HG02840 (cell line): ENCODE measurements at regions not wholly inside any gene's neighbourhood (a gene's known extent, or its start where the extent isn't known, plus 50 kb on each side); places are given as distances from the start of the nearest gene placed in this dataset.
A peak's percentile ranks its signal among the peaks of the same experiment; 100 is the strongest.
"Not testable (repeated sequence)": the region's sequence is repeated elsewhere in the genome, so short reads cannot be mapped to it uniquely, and the experiment has no call there.

Source experiments
- ATAC-seq: cut with Tn5 transposase; IDR thresholded peaks from one replicate; pipeline ENCODE4 v1.9.1; 2021; ENCODE audit warnings: mild to moderate bottlenecking, moderate library complexity, moderate number of reproducible peaks; ENCODE audit not compliant: unreplicated experiment, low FRiP score

DNA sequence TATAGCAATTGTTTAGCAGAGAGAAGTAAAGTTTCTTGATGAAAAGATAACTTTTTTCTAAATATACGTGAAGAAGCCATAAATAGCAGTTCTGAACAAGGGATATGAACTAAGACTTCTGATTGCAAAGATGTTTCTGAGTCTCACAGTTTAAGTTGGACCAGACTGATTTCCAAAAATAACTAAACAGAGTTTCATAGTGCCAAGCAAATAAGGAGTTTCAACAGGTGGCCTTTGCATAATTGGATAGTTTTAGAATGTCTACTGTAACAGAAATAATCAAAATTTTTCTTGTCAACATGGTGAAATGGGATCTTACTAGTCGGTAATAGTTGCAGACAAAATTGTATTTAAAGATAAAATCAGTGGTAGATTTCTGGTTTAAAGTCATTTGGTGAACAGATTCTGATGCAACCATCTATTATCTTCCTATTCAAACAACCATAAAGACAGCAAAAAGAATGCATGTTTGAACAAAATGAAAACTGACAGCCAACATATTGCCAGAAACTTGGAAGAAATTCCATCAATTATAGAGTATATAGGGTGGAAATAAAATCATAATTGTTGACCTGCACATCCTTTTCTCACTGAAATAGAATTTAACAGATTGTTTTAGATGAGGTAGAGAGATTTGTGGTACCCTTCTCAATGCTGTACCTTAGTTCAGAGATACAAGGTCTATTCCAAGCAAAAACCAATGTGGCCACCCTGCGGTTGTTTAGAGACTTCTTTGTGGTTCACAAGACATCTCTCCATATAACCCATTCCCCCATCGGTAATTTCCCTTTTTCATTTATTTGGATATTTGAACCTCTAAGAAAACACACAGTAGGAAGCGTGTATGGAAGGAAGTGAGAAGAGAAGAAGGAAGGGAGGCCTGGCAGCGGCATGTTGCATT, 275.3 kb downstream of the COG6 start:
- no peak for ATAC-seq

DNA sequence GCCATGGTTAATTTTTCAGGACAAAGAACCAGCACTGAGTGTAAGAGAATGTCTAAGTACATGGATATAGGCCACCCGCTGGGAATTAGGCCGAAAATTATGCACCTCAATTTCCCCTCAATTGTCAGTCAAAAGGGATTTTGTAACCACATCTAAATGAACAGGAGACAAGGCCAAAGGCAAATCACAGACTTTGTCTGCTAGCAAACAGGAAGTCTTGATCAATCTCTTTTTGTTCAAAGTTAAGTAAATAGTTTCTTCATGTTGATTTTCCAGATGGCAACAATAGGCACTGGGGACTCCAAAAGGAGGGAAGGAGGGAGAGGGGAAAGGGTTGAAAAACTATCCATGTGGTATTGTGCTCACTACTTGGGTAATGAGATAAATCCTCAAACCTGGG, 276.0 kb downstream of the COG6 start:
- ATAC-seq: no peak

DNA sequence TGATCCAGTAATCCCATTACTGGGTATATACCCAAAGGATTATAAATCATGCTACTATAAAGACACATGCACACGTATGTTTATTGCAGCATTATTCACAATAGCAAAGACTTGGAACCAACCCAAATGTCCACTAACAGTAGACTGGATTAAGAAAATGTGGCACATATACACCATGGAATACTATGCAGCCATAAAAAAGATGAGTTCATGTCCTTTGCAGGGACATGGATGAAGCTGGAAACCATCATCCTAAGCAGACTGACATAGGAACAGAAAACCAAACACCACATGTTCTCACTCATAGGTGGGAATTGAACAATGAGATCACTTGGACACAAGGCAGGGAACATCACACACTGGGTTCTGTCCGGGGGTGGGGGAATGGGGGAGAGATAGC, 277.1 kb downstream of the COG6 start:
- not testable (repeated sequence) for ATAC-seq

DNA sequence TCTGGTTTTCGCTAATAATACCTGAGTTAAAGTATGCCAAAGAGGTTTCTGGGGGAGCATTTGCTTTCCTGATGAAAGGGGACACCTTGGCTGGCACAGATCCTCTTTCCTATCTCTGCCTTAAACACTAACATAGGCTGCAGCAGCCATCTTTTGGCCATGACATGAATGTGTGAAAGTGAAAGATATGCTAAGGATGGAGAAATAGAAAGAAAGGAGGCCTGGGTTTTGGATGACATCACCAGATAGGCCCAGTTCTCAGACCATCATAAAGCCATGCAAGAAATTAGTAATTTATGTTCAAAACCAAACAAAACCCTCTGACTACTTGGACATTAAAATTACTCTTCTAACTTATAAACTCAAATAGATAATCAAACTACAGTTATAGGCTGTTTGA, 279.7 kb downstream of the COG6 start:
- ATAC-seq: no peak

DNA sequence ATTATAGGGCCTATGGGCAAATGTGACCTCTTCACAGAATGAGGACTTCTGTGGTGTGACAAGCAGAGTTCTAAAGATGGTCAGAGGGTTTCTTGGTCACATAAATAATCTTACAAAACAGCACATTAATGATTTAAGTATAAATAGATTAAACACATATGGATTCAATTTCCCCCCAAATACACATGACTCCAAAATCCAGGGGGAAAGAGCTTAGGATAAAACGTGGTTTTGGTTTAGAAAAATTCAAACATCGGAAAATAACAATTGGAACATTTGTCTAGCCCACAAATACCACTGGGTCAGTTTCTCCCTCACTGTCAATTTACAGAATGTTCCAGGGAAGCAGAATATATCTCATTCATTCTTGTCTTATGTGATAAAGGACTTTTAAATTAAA, 283.1 kb downstream of the COG6 start:
- ATAC-seq: no peak

DNA sequence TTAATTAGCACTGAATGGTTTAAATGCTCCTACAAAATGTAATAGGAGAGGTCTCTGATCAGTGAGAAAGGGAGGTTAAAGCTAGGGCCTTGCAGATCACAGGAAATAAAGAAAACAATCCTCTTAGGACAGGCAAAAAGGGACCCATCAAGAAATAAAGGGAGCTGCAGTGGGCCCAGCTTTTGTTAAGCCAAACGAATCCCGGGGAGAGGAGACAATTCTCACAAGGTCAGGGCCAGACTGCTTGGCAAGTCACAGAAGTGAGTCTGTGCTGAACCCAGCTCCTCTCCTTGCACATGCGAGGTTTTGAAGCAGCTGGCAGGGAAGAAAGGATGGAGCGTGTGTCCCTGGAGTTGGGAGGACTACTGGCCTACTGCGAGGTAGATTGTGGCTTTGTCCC, 285.8 kb downstream of the COG6 start:
- ATAC-seq: no peak

DNA sequence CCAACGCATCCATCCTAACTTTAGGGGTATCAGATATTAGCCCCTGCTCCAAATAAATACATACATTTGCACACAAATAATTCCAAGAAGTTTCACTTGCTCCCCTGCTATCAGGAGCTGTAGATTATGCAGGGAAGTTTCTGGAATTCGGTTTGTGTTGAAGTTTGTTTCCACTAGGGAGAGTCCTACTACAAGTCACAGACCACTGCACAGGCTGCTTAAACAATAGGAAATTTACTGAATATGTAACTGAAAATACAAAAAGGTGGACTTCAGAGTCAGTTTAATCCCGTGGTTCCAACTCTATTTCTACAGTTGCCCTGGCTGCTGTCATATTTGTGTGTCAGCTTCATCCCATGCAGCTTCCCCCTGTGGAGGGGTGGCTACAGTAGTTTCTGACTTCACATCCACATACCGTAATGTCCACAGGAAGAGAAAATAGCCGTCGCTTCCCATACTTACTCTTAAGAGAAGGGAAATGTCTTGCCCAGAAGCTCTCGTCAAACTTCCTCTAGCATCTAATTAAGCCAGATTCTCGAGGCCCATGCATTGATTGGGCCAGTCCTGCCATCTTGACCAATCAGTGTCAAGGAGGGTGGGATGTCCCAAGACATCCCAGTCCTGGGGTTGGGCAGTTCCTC, 286.6 kb downstream of the COG6 start:
- no peak for ATAC-seq

DNA sequence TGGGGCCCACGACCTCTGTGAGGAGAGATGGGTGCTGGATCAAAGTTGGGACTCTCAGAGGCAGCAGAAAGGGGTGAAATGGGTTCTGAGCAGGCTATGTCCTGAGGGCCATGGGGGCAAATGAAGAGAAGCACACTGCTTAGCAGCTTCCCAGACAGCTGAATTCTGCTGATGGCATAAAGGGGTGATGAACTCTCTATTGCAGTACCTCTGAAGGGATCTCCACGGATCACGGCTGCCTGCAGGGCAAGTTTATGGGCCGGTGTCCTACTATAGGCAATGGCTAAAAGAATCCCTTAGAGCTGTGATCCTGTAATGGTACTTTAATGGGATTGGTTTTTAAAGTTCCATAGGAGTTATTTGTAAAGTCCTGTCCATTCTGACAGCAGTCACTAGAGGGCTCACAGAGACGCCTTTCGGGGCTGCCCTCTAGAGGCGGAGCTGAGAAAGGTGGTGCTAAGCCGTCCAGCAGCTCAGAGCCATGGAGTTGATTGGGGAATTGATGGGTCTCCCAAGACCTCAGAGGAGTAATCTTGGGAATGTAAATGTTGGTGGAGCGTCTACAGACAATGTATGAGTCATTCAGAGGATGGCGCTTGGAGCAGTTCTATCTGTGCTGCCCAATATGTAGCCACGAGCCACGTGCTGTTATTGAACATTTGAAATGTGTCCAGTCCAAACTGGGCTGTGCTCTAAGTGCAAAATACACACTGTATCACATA, 287.3 kb downstream of the COG6 start:
- ATAC-seq: peak; percentile 92

DNA sequence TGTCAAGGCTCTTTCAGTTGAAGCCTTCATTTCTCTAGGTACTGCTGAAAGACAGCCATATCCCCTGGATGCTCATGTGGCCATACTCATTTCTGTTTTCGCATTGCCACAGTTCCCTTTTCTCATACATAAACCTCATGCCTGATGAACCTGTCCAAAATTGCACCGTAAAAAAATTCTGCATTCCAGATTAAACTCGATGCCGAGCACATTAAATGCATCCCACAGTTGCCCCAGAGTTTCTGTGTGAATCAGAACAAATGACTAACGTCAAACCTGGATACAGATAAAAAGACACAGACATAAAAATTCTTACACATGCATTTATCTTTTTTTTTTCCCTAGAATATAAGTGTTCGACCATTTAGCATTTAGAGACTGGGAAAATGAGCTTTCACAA, 288.2 kb downstream of the COG6 start:
- no peak for ATAC-seq

DNA sequence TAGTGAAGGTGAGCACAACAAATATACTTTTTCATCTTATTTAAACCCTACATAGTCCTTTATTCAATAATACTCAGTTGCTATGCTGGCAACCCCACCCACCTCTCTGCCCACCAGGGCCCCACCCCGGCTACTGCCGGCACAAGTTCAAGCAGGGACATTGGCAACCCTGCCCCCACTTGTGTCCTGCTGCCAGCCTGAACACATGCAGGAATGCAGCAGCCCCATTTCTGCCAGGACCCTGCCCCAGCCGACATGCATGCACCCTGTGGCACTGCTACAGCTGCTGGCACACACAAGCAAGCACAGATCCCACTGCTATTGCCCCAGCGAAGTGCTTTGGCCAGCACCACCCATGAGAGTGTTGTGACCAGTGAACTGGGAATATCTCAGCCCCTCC, 289.8 kb downstream of the COG6 start:
- no peak for ATAC-seq

DNA sequence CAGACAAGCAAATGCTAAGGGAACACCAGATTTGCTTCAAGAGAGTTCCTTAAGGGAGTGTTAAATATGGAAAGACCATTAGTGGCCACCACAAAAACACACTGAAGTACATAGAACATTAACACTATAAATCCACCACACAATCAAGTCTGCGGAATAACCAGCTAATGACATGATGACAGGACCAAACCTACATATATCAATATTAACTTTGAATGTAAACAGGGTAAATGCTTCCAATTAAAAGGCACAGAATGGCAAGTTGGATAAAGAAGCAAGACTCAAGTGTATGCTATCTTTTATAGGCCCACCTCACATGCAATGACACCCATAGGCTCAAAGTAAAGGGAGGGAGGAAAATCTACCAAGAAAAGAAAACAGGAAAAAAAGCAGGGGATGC, 291.3 kb downstream of the COG6 start:
- no peak for ATAC-seq

DNA sequence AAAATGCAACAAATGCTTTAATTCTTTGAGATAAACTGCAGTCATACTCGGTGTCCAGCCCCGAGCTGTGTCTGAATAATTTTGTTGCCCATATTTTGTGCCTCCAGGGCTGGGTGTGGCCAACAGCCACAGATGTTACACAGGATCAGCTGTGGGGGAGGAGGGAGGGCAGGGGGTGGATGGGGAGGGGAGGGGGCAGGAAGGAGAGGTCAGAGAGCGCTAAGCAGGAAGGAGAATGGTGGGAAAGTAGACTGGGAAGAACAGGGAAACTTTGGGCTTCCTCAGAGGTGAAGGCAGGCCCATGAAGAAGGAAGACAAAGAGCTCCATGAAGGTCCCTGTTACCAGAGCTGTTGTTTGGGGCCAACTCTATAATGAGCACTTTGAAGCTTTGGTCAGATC, 295.8 kb downstream of the COG6 start:
- no peak for ATAC-seq

DNA sequence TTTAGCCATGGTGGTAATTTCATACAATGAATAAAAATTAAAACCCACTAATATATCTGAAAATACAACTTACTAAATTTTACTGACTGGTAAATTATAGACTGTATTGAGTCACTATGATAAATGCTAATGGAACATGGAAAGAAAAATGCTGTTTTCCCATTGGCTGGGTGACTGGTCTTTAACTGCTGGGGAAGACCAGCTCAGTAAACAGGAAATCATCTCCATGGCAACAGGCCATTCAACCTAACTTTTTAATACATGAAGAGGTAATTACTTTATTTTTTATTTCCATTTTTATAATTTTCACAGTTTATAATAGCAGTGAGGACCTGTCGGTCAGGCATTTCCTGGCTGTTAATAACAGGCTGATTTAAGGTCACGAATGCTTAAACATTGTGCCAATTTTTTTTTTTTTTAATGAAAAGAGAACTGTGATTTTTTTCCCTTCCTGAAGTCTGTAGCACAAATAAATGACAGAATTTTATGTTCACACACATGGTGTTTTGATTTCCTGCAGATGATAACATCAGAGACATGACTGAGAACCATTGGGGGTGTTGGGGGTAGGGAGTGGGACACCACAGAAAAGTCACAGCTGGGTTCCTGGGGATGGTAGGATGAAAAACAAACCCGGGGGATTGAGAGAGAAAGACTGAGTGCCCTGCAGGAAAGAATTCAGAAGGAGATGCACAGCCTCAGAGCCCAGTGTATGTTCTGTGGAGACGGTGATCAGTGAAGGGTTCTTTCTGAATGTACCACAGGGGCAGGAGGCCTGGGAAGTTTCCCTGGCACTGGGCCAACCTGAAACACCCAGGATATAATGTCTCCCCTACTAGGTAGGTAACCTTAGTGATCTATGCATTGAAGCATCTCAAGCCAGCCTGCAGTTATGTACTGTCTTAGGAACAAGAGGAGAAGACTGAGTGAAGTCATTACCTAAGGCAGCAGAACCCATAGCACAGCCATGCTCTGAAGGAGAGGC, 297.1 kb downstream of the COG6 start:
- no peak for ATAC-seq

DNA sequence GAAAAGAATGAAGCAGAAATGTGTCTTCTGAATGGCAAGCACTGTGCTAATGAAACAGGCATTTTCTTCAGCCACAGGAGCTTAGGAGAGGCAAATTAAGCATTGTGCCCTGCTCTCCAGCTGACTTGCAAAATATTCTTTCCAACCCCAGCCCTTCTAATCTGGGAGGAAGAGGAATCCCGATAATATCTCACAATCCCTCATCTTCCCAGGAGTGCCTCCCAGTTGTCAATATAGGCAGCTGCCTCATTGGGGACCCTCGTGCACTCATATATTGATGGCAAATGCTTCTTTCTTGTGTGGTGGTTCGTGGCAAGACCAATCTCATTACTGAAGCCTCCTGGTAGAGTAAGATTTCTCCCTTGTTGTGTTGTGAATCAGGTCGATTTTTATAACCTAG, 299.0 kb downstream of the COG6 start:
- no peak for ATAC-seq

DNA sequence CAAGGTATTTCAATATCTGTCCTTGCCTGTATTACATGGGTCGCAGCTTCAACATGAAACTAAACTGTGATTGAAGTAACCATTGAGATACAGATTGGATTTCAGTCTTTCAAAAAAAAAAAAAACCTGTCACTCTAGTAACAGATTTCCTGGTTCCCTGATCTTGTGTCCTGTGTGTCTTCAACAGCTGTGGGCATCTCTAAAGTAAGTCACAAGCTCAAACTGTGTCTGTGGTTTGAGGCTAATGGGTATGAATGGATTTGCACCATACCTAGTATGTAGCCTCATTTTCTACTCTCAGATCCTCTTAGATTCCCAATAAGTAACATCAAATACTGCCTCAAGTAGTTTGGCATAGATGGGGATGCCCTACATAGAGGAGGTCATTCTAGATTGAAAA, 300.1 kb downstream of the COG6 start:
- ATAC-seq: no peak

DNA sequence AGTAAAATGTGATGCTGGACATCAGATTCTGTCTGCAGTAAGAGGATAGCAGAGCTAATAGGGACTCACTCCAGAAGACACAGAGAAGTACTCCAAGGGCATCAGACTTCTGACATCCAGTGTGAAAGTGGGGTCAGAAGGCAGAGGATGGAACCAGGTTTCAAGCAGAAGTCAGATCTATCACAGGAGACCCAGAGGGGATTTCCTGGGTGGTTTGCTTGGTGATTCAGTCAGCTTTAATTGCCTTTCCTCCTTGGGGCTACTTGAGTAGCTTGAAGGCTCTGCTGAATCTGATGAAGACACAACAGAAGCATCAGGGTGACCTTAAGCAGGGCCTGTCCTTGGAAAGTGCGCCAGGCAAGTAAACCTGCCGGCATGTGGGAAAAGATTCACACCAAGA, 300.6 kb downstream of the COG6 start:
- peak; percentile 57 for ATAC-seq

DNA sequence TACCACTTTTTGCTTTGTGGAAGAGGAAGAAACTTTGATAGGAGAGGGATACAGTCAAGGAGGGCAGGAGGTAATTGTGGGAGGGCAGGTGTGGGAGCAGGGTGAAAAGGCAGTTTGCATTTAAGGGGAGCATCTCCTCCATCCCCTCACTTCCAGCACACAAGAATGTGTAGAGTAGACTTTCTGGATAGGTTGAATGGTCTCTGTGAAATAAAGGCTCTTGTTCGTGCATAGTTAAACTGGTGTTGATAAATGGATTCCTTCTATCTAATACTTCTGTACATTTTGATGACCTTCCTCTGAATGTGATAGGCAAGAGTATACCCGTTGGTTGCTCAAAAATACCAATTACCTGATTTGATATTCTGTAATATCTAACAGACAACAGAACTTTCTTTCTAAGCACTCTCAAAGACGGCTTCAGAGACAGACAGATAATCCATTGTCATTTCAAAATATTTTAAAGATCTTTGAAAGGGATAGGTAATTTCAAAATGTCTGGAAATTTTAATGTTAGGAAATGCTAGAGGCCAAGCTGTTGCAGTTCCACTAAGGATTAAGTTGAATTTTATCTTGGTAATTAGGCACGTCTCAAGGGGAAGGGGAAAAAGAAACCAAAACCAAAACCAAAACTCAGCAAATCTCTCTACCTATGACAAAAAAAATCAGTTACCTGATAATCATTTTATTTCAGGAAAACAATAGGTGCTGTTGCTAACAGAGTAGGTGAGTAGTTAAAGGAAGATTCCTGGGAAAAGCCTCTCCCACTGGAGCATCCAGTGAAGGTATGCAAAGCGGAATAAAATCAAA, 302.6 kb downstream of the COG6 start:
- ATAC-seq: no peak

DNA sequence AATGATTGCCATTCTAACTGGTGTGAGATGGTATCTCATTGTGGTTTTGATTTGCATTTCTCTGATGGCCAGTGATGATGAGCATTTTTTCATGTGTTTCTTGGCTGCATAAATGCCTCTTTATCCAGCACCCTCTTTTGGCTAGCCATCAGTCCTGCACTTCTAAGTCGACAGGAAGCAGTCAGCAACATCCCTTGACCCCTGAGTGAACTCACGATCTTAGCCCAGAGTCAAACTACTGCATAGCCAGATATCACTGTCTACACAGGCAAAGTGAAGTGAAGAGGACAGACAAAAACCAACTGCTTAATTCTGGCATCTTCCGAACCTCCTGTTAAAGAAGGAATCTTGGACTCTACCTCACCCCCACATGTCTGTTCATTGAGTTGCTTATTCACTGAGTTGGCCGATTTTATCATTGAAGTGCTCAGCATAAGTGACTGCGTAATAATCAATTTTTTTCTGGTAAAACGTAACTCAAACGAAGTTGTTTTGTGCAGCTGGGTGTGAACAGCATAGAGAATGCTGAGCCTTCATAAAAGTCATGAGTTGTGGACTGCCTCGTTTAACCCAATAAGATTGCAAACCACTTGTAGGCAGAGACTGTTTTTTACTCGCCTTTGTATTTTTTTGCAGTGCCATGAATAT, 304.2 kb downstream of the COG6 start:
- ATAC-seq: no peak

DNA sequence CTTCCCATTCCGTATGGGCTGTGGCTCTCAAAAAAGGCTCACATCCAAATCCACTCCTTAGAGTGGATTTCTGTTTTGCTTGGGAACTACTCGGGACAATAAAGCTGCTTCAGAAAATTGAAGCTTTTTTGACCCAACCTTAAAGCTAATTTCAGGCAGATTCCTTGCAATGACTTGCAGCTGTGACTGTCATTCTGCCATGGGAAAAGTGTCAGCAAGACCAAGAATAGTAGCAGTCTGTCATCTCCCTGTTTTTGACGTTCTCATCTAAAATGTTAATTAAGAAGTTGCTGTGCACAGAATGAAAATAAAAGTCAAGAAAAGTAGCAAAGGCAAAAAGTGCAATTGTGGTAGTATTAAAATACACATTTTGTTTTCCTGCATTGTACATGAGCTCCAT, 304.7 kb downstream of the COG6 start:
- no peak for ATAC-seq
